WTC11 (cell line): ENCODE measurements at regions not wholly inside any gene's neighbourhood (a gene's known extent, or its start where the extent isn't known, plus 50 kb on each side); places are given as distances from the start of the nearest gene placed in this dataset.

ENCODE experiments used
- ESRRA ChIP-seq: sonication (generic); formaldehyde crosslinking; IDR thresholded peaks from 2 replicates; pipeline ENCODE4 v1.8.1; 2022; ENCODE audit warnings: mild to moderate bottlenecking, missing genetic modification reagents, borderline replicate concordance
- GABPB1 ChIP-seq: sonication (generic); formaldehyde crosslinking; IDR thresholded peaks from 2 replicates; pipeline ENCODE4 v1.8.1; 2023; ENCODE audit warnings: mild to moderate bottlenecking, missing genetic modification reagents
- GTF2I ChIP-seq: fragments of 250-450 bp; sonication (Bioruptor Pico); conservative IDR thresholded peaks from 2 replicates; pipeline ENCODE4 v1.4.0; 2021; ENCODE audit warnings: mild to moderate bottlenecking
- NR1H2 ChIP-seq: sonication (generic); formaldehyde crosslinking; IDR thresholded peaks from 2 replicates; pipeline ENCODE4 v1.9.0; 2021; ENCODE audit warnings: mild to moderate bottlenecking, moderate library complexity, missing genetic modification reagents
- SP1 ChIP-seq: sonication (generic); formaldehyde crosslinking; conservative IDR thresholded peaks from 2 replicates; pipeline ENCODE4 v1.8.1; 2022; ENCODE audit warnings: missing genetic modification reagents
- TP53 ChIP-seq: sonication (generic); formaldehyde crosslinking; IDR thresholded peaks from 2 replicates; pipeline ENCODE4 v1.8.1; 2023; ENCODE audit warnings: mild to moderate bottlenecking, missing genetic modification reagents
- TF ChIP-seq, protein P1 (sequence below): fragments of 200-600 bp; IDR thresholded peaks from 2 replicates; pipeline ENCODE4 v1.8.0; 2022; ENCODE audit warnings: antibody characterized with exemption
- TF ChIP-seq, protein P2 (sequence below): sonication (generic); formaldehyde crosslinking; IDR thresholded peaks from 2 replicates; pipeline ENCODE4 v1.8.1; 2023; ENCODE audit warnings: mild to moderate bottlenecking, missing genetic modification reagents, borderline replicate concordance
- TF ChIP-seq, protein P3 (sequence below): sonication (generic); formaldehyde crosslinking; IDR thresholded peaks from 2 replicates; pipeline ENCODE4 v1.8.0; 2023; ENCODE audit warnings: missing genetic modification reagents, mild to moderate bottlenecking, borderline replicate concordance
- TF ChIP-seq, protein P4 (sequence below): fragments of 250-450 bp; sonication (Bioruptor Pico); IDR thresholded peaks from 2 replicates; pipeline ENCODE4 v1.9.0; 2021; ENCODE audit warnings: mild to moderate bottlenecking, borderline replicate concordance
- TF ChIP-seq, protein P5 (sequence below): sonication (generic); formaldehyde crosslinking; IDR thresholded peaks from 2 replicates; pipeline ENCODE4 v1.8.0; 2022; ENCODE audit warnings: mild to moderate bottlenecking, missing genetic modification reagents
- TF ChIP-seq, protein P6 (sequence below): sonication (generic); formaldehyde crosslinking; IDR thresholded peaks from 2 replicates; pipeline ENCODE4 v1.8.1; 2022; ENCODE audit warnings: missing genetic modification reagents, borderline replicate concordance

DNA sequence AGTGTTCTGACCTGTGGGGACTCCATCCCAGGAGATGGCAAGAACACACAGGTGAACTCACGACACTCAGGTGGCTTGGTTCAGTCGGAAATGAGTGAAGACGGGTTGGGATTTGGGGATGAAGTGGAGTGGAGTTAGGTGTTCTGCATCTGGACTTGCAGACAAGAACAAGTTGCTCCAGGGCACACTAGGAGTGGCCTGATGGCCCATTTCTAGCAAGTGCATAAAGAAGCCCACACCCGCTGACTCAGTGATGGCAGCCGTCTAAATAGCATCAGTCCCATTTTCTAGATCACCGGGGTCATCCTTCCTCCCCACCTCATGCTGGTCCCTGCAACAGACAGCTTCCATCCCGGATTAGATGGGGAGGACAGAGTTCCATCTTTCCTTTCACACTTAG is 278.4 kb downstream of the C1orf94 start:
- TF ChIP-seq, protein P1, sequence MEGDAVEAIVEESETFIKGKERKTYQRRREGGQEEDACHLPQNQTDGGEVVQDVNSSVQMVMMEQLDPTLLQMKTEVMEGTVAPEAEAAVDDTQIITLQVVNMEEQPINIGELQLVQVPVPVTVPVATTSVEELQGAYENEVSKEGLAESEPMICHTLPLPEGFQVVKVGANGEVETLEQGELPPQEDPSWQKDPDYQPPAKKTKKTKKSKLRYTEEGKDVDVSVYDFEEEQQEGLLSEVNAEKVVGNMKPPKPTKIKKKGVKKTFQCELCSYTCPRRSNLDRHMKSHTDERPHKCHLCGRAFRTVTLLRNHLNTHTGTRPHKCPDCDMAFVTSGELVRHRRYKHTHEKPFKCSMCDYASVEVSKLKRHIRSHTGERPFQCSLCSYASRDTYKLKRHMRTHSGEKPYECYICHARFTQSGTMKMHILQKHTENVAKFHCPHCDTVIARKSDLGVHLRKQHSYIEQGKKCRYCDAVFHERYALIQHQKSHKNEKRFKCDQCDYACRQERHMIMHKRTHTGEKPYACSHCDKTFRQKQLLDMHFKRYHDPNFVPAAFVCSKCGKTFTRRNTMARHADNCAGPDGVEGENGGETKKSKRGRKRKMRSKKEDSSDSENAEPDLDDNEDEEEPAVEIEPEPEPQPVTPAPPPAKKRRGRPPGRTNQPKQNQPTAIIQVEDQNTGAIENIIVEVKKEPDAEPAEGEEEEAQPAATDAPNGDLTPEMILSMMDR = no peak
- TF ChIP-seq SP1 (CRISPR knock-in tag) = no peak
- TF ChIP-seq NR1H2 (CRISPR knock-in tag) = no peak
- no peak for TF ChIP-seq TP53 (CRISPR knock-in tag)
- no peak for TF ChIP-seq ESRRA (CRISPR knock-in tag)
- TF ChIP-seq GTF2I (CRISPR knock-in tag) = no peak
- TF ChIP-seq, protein P2, sequence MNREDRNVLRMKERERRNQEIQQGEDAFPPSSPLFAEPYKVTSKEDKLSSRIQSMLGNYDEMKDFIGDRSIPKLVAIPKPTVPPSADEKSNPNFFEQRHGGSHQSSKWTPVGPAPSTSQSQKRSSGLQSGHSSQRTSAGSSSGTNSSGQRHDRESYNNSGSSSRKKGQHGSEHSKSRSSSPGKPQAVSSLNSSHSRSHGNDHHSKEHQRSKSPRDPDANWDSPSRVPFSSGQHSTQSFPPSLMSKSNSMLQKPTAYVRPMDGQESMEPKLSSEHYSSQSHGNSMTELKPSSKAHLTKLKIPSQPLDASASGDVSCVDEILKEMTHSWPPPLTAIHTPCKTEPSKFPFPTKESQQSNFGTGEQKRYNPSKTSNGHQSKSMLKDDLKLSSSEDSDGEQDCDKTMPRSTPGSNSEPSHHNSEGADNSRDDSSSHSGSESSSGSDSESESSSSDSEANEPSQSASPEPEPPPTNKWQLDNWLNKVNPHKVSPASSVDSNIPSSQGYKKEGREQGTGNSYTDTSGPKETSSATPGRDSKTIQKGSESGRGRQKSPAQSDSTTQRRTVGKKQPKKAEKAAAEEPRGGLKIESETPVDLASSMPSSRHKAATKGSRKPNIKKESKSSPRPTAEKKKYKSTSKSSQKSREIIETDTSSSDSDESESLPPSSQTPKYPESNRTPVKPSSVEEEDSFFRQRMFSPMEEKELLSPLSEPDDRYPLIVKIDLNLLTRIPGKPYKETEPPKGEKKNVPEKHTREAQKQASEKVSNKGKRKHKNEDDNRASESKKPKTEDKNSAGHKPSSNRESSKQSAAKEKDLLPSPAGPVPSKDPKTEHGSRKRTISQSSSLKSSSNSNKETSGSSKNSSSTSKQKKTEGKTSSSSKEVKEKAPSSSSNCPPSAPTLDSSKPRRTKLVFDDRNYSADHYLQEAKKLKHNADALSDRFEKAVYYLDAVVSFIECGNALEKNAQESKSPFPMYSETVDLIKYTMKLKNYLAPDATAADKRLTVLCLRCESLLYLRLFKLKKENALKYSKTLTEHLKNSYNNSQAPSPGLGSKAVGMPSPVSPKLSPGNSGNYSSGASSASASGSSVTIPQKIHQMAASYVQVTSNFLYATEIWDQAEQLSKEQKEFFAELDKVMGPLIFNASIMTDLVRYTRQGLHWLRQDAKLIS (CRISPR knock-in tag) = no peak
- TF ChIP-seq, protein P3, sequence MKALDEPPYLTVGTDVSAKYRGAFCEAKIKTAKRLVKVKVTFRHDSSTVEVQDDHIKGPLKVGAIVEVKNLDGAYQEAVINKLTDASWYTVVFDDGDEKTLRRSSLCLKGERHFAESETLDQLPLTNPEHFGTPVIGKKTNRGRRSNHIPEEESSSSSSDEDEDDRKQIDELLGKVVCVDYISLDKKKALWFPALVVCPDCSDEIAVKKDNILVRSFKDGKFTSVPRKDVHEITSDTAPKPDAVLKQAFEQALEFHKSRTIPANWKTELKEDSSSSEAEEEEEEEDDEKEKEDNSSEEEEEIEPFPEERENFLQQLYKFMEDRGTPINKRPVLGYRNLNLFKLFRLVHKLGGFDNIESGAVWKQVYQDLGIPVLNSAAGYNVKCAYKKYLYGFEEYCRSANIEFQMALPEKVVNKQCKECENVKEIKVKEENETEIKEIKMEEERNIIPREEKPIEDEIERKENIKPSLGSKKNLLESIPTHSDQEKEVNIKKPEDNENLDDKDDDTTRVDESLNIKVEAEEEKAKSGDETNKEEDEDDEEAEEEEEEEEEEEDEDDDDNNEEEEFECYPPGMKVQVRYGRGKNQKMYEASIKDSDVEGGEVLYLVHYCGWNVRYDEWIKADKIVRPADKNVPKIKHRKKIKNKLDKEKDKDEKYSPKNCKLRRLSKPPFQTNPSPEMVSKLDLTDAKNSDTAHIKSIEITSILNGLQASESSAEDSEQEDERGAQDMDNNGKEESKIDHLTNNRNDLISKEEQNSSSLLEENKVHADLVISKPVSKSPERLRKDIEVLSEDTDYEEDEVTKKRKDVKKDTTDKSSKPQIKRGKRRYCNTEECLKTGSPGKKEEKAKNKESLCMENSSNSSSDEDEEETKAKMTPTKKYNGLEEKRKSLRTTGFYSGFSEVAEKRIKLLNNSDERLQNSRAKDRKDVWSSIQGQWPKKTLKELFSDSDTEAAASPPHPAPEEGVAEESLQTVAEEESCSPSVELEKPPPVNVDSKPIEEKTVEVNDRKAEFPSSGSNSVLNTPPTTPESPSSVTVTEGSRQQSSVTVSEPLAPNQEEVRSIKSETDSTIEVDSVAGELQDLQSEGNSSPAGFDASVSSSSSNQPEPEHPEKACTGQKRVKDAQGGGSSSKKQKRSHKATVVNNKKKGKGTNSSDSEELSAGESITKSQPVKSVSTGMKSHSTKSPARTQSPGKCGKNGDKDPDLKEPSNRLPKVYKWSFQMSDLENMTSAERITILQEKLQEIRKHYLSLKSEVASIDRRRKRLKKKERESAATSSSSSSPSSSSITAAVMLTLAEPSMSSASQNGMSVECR (CRISPR knock-in tag) = no peak
- TF ChIP-seq GABPB1 (CRISPR knock-in tag) = no peak
- TF ChIP-seq, protein P4, sequence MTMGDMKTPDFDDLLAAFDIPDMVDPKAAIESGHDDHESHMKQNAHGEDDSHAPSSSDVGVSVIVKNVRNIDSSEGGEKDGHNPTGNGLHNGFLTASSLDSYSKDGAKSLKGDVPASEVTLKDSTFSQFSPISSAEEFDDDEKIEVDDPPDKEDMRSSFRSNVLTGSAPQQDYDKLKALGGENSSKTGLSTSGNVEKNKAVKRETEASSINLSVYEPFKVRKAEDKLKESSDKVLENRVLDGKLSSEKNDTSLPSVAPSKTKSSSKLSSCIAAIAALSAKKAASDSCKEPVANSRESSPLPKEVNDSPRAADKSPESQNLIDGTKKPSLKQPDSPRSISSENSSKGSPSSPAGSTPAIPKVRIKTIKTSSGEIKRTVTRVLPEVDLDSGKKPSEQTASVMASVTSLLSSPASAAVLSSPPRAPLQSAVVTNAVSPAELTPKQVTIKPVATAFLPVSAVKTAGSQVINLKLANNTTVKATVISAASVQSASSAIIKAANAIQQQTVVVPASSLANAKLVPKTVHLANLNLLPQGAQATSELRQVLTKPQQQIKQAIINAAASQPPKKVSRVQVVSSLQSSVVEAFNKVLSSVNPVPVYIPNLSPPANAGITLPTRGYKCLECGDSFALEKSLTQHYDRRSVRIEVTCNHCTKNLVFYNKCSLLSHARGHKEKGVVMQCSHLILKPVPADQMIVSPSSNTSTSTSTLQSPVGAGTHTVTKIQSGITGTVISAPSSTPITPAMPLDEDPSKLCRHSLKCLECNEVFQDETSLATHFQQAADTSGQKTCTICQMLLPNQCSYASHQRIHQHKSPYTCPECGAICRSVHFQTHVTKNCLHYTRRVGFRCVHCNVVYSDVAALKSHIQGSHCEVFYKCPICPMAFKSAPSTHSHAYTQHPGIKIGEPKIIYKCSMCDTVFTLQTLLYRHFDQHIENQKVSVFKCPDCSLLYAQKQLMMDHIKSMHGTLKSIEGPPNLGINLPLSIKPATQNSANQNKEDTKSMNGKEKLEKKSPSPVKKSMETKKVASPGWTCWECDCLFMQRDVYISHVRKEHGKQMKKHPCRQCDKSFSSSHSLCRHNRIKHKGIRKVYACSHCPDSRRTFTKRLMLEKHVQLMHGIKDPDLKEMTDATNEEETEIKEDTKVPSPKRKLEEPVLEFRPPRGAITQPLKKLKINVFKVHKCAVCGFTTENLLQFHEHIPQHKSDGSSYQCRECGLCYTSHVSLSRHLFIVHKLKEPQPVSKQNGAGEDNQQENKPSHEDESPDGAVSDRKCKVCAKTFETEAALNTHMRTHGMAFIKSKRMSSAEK (CRISPR knock-in tag) = no peak
- TF ChIP-seq, protein P5, sequence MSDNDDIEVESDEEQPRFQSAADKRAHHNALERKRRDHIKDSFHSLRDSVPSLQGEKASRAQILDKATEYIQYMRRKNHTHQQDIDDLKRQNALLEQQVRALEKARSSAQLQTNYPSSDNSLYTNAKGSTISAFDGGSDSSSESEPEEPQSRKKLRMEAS (CRISPR knock-in tag) = no peak
- TF ChIP-seq, protein P6, sequence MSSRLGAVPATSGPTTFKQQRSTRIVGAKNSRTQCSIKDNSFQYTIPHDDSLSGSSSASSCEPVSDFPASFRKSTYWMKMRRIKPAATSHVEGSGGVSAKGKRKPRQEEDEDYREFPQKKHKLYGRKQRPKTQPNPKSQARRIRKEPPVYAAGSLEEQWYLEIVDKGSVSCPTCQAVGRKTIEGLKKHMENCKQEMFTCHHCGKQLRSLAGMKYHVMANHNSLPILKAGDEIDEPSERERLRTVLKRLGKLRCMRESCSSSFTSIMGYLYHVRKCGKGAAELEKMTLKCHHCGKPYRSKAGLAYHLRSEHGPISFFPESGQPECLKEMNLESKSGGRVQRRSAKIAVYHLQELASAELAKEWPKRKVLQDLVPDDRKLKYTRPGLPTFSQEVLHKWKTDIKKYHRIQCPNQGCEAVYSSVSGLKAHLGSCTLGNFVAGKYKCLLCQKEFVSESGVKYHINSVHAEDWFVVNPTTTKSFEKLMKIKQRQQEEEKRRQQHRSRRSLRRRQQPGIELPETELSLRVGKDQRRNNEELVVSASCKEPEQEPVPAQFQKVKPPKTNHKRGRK (CRISPR knock-in tag) = no peak
